22Rv1 (cell line): ENCODE measurements at regions not wholly inside any gene's neighbourhood (a gene's known extent, or its start where the extent isn't known, plus 50 kb on each side); places are given as distances from the start of the nearest gene placed in this dataset.
"Not testable (repeated sequence)": the region's sequence is repeated elsewhere in the genome, so short reads cannot be mapped to it uniquely, and the experiment has no call there.

Experiments
- ZFX ChIP-seq: fragments of 450-650 bp; IDR thresholded peaks from 2 replicates; pipeline ENCODE4 v1.6.1; 2017; ENCODE audit warnings: antibody characterized with exemption, borderline replicate concordance
- TF ChIP-seq, protein P1 (sequence below): fragments of 450-650 bp; IDR thresholded peaks from 2 replicates; pipeline ENCODE4 v1.5.1; 2017; ENCODE audit warnings: mild to moderate bottlenecking

DNA sequence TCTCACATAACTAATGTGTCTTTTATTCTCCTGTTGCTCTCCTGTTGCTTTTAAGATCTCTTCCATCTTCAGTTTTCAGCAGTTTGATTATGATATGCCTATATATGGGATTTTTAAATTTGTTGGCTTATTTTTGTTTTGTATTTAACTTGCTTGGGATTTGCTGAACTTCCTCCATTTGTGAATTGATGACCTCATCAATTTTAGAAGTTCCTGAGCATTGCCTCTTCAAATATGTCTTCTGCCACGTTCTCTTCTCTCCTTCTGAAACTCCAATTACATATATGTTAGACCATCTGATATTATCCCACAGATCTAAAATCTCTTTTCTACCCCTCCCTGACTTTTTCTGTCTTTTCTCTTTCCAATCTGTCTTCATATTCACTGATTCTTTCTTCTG, 86.6 kb downstream of the SYT15 start:
- TF ChIP-seq, protein P1, sequence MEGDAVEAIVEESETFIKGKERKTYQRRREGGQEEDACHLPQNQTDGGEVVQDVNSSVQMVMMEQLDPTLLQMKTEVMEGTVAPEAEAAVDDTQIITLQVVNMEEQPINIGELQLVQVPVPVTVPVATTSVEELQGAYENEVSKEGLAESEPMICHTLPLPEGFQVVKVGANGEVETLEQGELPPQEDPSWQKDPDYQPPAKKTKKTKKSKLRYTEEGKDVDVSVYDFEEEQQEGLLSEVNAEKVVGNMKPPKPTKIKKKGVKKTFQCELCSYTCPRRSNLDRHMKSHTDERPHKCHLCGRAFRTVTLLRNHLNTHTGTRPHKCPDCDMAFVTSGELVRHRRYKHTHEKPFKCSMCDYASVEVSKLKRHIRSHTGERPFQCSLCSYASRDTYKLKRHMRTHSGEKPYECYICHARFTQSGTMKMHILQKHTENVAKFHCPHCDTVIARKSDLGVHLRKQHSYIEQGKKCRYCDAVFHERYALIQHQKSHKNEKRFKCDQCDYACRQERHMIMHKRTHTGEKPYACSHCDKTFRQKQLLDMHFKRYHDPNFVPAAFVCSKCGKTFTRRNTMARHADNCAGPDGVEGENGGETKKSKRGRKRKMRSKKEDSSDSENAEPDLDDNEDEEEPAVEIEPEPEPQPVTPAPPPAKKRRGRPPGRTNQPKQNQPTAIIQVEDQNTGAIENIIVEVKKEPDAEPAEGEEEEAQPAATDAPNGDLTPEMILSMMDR, result not testable (repeated sequence)
- TF ChIP-seq ZFX, result not testable (repeated sequence)
